PFSK-1 (cell line): ENCODE measurements at regions not wholly inside any gene's neighbourhood (a gene's known extent, or its start where the extent isn't known, plus 50 kb on each side); places are given as distances from the start of the nearest gene placed in this dataset.

Experiments used
- FOXP2 ChIP-seq: optimal IDR thresholded peaks from 2 replicates; pipeline ENCODE3; 2011; ENCODE audit warnings: borderline replicate concordance, control low read depth, inconsistent platforms; ENCODE audit not compliant: insufficient read depth; ENCODE audit errors: extremely low read length, extremely low read depth
- POLR2AphosphoS5 ChIP-seq: IDR thresholded peaks from 2 replicates; pipeline ENCODE4 v1.6.1; 2012; ENCODE audit warnings: low read depth, mild to moderate bottlenecking, control low read depth, low read length, moderate library complexity
- REST ChIP-seq, 2 experiments: IDR thresholded peaks; 2 replicates each; pipeline versions ENCODE4 v1.6.1 to v1.8.0; 2011 to 2012; ENCODE audit warnings: low read depth in 2 of 2, low read length in 2 of 2, control low read depth in 1 of 2, inconsistent platforms in 1 of 2, mild to moderate bottlenecking in 1 of 2, moderate library complexity in 1 of 2; ENCODE audit not compliant: insufficient read depth in 1 of 2
- SIN3A ChIP-seq: IDR thresholded peaks from 2 replicates; pipeline ENCODE4 v1.6.1; 2012; ENCODE audit warnings: mild to moderate bottlenecking, low read length, moderate library complexity, borderline replicate concordance; ENCODE audit not compliant: insufficient read depth
- TAF1 ChIP-seq: IDR thresholded peaks from 2 replicates; pipeline ENCODE4 v1.6.1; 2012; ENCODE audit warnings: low read length, control low read depth, borderline replicate concordance; ENCODE audit not compliant: insufficient read depth

DNA sequence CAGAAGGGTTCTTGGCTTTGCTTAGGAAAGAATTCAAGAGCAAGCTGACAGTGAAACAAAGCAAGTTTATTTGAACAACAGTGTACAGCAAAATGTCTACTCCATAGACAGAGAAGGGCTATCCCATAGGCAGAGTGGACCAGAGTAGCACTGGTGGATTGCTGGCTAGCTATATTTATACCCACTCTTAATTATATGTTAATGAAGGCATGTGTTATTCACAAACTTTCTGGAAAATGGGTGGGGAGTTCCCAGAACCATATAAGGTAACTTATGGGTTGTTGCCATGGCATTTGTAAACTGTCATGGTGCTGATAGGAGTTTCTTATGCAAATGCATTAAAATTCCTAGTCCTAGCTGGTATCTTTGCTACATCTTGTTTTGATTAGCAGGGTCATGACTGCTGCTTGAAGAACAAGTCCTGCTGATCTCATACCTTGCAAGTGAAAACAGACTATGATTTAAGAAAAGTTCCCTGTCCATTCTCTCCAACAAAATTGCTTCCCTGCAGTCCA lies 330.5 kb downstream of the BUD13 start:
- TF ChIP-seq POLR2AphosphoS5 (no peak), REST (IDR thresholded peaks at IDR 0.05; ENCODE audit: insufficient read depth in 1 of 2, low read depth in 2 of 2, low read length in 2 of 2) (no peak)

DNA sequence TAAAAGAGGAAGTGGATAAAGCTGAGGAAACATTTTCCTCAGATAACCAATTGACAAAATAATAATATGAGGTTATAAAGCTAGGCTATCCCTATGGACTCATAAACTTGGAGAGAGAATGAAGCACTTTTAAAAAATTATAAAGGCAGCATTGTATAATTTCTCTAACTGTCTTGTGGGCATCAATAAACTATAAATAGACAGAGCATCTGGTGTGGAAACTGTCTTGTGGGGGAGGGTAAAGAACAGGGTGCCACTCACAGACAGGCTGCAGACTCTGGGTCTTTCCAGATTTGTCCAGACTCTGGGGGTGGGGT lies 333.5 kb downstream of the BUD13 start:
- TF ChIP-seq SIN3A, result no peak
- no peak for TF ChIP-seq TAF1
- no peak for TF ChIP-seq REST (IDR thresholded peaks at IDR 0.05; ENCODE audit: insufficient read depth in 1 of 2, low read depth in 2 of 2, low read length in 2 of 2)
- TF ChIP-seq POLR2AphosphoS5, result no peak
- TF ChIP-seq FOXP2, result no peak

GRCh38 chr11:116438651-116439360 lies 334.0 kb downstream of the BUD13 start:
- TF ChIP-seq TAF1, result no peak
- TF ChIP-seq POLR2AphosphoS5, result no peak
- TF ChIP-seq REST (IDR thresholded peaks at IDR 0.05; ENCODE audit: insufficient read depth in 1 of 2, low read depth in 2 of 2, low read length in 2 of 2), result no peak
- TF ChIP-seq FOXP2, result no peak
- TF ChIP-seq SIN3A, result no peak

GRCh38 chr11:116434986-116435385 lies 337.8 kb downstream of the BUD13 start:
- no peak for TF ChIP-seq SIN3A
- no peak for TF ChIP-seq FOXP2
- no peak for TF ChIP-seq POLR2AphosphoS5
- no peak for TF ChIP-seq REST (IDR thresholded peaks at IDR 0.05; ENCODE audit: insufficient read depth in 1 of 2, low read depth in 2 of 2, low read length in 2 of 2)
- TF ChIP-seq TAF1, result no peak

GRCh38 chr11:116432301-116432700 lies 340.5 kb downstream of the BUD13 start:
- no peak for TF ChIP-seq TAF1
- TF ChIP-seq FOXP2, result no peak
- TF ChIP-seq POLR2AphosphoS5, result no peak
- TF ChIP-seq REST (IDR thresholded peaks at IDR 0.05; ENCODE audit: insufficient read depth in 1 of 2, low read depth in 2 of 2, low read length in 2 of 2), result no peak
- no peak for TF ChIP-seq SIN3A
